Uterus (tissue), 2 donors: ENCODE measurements at regions not wholly inside any gene's neighbourhood (a gene's known extent, or its start where the extent isn't known, plus 50 kb on each side); places are given as distances from the start of the nearest gene placed in this dataset.

ENCODE experiments used
- POLR2A ChIP-seq, 2 donors: fragments of 450-650 bp; IDR thresholded peaks; one replicate each; pipeline ENCODE4 v1.6.1; 2016; ENCODE audit warnings: antibody characterized with exemption in 2 of 2, mild to moderate bottlenecking in 1 of 2, moderate library complexity in 1 of 2
- TF ChIP-seq, protein P1 (sequence below), 4 experiments: fragments of 200-600 bp in 2 of 4; fragments of 450-650 bp in 2 of 4; sonication (generic) in 2 of 4; IDR thresholded peaks; one replicate each; pipeline ENCODE4 v1.5.1; 2016 to 2019; ENCODE audit warnings: antibody characterized with exemption in 4 of 4, mild to moderate bottlenecking in 2 of 4, moderate library complexity in 1 of 4

DNA sequence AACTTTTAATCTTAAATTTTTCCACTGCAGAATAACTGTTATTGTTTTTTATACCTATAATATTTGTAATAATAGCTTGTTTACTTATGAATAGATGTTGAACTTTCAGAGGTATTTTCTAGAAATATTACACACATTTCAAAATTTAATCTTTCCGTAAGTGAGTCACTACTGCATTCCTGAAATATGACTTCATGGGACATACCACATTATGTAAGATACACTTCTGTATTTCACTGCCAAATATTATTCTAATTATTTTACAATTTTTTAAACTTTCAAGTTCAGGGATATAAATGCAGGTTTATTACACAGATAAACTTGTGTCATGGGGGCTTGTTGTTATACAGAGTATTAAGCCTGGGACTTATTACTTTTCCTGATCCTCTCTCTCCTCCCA is 2220.5 kb downstream of the NCAM2 start:
- TF ChIP-seq, protein P1, sequence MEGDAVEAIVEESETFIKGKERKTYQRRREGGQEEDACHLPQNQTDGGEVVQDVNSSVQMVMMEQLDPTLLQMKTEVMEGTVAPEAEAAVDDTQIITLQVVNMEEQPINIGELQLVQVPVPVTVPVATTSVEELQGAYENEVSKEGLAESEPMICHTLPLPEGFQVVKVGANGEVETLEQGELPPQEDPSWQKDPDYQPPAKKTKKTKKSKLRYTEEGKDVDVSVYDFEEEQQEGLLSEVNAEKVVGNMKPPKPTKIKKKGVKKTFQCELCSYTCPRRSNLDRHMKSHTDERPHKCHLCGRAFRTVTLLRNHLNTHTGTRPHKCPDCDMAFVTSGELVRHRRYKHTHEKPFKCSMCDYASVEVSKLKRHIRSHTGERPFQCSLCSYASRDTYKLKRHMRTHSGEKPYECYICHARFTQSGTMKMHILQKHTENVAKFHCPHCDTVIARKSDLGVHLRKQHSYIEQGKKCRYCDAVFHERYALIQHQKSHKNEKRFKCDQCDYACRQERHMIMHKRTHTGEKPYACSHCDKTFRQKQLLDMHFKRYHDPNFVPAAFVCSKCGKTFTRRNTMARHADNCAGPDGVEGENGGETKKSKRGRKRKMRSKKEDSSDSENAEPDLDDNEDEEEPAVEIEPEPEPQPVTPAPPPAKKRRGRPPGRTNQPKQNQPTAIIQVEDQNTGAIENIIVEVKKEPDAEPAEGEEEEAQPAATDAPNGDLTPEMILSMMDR (IDR thresholded peaks at IDR 0.05) = no peak
- TF ChIP-seq POLR2A (IDR thresholded peaks at IDR 0.05) = no peak
